Vagina (tissue), 2 donors: ENCODE measurements at regions not wholly inside any gene's neighbourhood (a gene's known extent, or its start where the extent isn't known, plus 50 kb on each side); places are given as distances from the start of the nearest gene placed in this dataset.

ENCODE experiments used
- CTCF ChIP-seq, 3 experiments: fragments of 450-650 bp in 2 of 3; fragments of 200-600 bp in 1 of 3; sonication (generic) in 1 of 3; IDR thresholded peaks; one replicate each; pipeline ENCODE4 v1.5.1; 2017 to 2019; ENCODE audit warnings: antibody characterized with exemption in 3 of 3, mild to moderate bottlenecking in 2 of 3, moderate library complexity in 2 of 3
- POLR2A ChIP-seq, 2 donors: fragments of 450-650 bp; IDR thresholded peaks; one replicate each; pipeline ENCODE4 v1.6.1; 2017; ENCODE audit warnings: antibody characterized with exemption in 2 of 2, mild to moderate bottlenecking in 2 of 2, moderate library complexity in 2 of 2

DNA sequence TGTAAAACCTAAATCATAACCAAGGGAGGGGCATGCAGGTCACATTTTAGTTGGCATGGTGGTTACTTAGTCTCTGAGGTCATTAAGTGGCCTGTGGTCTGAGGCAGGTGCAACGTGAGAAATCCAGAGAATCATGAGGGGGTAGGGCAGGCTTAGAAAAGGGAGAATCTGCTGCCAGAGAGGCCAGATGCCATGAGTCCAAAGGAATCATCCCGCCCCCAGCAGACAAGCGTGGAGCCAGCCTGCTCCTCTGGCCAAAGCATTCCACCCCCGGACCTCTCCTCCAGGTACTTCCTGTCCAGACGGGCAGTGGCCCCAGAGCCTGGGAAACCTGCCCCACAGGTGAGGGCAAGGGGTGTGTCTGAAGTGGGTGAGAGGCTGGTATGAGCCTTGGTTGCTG is 196.4 kb upstream of the ZNF32 start:
- no peak for TF ChIP-seq CTCF (IDR thresholded peaks at IDR 0.05)
- TF ChIP-seq POLR2A (IDR thresholded peaks at IDR 0.05) = no peak
